Stimulated activated memory B cell treated with anti-CD40 and anti-IgM and Interleukin-4, amounts not matched to agents 10 μg/mL and 1 μg/mL and 100 μg/mL, for 72 hours (primary cell): ENCODE measurements at regions not wholly inside any gene's neighbourhood (a gene's known extent, or its start where the extent isn't known, plus 50 kb on each side); places are given as distances from the start of the nearest gene placed in this dataset.

Experiments used
- ATAC-seq: fragments of 150-1000 bp; cut with Tn5 transposase; 2 replicates; pipeline ENCODE4 v1.10.0; 2021
- H3K27ac Mint-ChIP-seq: one replicate; pipeline ENCODE4 v1.8.0; 2022; ENCODE audit warnings: mild to moderate bottlenecking, mixed read lengths
- H3K27me3 Mint-ChIP-seq: one replicate; pipeline ENCODE4 v1.8.0; 2022; ENCODE audit warnings: mixed read lengths
- H3K36me3 Mint-ChIP-seq: one replicate; pipeline ENCODE4 v1.8.0; 2022; ENCODE audit warnings: mixed read lengths
- H3K4me1 Mint-ChIP-seq: one replicate; pipeline ENCODE4 v1.8.0; 2022; ENCODE audit warnings: mixed read lengths
- H3K4me3 Mint-ChIP-seq: one replicate; pipeline ENCODE4 v1.8.0; 2022; ENCODE audit warnings: mild to moderate bottlenecking, moderate library complexity, mixed read lengths
- H3K9me3 Mint-ChIP-seq: one replicate; pipeline ENCODE4 v1.8.0; 2022; ENCODE audit warnings: mixed read lengths

DNA sequence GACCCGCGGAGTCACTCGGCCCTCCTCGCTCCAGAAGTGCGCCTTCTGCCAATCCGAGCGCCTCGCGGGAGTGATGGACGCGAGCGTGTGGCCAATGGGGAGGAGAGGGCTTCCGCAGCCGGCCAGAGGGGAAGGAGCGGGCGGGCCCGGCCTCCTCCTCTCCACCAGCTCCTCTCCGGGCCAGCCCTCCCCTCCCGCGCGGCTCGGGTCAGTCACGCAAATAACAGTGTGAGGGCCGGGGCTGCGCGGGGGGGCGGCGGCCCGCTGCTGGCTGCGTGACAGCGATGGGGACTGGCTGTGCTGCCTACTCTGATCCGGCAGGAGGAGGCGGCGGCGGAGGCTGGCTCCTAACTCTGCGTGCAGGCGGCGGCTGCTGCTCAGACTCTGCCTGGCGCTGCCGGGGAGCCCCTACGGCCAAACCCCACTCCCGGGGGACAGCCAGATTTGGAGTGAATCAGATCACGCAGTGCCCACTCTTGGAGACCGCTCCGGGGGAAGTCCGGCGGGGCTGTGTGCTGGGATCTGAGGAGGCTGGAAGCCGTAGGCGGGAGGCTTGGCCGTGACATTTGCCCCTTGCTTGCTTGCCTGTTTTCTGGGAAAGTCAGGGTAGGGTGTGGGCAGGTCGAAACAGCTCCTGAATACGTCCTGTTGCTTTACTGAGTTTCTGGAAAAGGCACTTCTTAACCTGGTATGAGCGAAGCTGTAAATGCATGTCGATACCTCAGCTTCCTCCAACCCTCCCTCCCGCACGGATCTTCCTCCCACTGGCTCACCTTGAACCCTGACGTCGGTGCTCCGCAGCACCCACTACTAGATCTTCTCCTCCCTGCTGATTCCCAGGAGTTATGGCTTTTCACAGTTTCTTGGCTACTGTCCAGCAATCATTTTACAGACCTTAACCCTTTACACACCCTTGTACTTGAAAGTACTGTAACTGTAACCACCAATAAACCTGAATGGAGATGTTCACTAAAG, 97.9 kb upstream of the SERTAD2 start:
- Mint-ChIP-seq H3K9me3 (no peaks in the 10 kb centered on the region), H3K4me3 (peak overlapping the region; percentile 97), H3K27me3 (no peaks in the 10 kb centered on the region), H3K36me3 (no peaks in the 10 kb centered on the region), H3K4me1 (peaks cover 17% of the 10 kb centered on the region), H3K27ac (peak overlapping the region; percentile 94)
- ATAC-seq: peak; percentile 92

DNA sequence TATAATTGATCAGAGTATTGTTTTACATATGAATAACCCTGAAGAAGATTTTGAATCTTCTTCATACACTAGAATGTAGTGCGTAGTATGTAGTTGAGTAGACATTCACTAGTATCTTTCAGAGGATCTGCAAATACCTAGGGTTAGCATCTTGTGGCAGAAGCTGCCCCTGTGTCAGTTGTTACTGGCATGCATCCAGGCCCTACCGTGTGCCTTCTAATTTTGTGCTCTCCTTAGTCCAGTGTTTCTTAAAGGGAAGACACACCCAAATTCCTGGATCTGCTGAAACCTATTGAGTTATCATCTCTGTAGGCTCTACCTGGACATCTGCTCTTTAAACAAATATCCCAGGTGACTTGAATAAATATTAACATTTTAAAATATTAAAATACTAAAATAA, 99.7 kb upstream of the SERTAD2 start:
- H3K27me3 Mint-ChIP-seq: no peaks in the 10 kb centered on the region
- no peak overlapping the region for H3K27ac Mint-ChIP-seq
- no peak overlapping the region for H3K4me3 Mint-ChIP-seq
- no peaks in the 10 kb centered on the region for H3K9me3 Mint-ChIP-seq
- no peak for ATAC-seq
- peaks cover 17% of the 10 kb centered on the region for H3K4me1 Mint-ChIP-seq
- no peaks in the 10 kb centered on the region for H3K36me3 Mint-ChIP-seq

DNA sequence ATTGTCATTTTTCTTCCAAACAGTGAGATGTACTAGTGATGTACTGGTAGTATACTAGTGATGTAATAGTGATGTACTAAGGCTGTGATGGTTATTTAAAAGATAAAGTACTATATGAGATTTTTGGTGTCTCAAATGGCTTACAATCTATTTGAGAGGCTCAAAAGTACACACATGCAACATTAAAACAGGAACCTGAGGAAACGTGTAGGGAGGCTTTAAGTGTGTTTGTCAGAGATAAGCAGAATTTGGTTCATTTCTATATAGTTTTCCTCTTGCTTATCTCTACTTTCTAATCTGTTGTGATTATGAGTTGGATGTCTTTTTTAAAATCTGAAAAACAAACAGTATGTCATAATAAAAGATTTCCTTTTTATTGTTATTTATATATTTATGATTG, 100.9 kb upstream of the SERTAD2 start:
- no peaks in the 10 kb centered on the region for H3K36me3 Mint-ChIP-seq
- H3K27ac Mint-ChIP-seq: no peak overlapping the region
- no peak for ATAC-seq
- H3K9me3 Mint-ChIP-seq: no peaks in the 10 kb centered on the region
- H3K4me3 Mint-ChIP-seq: no peak overlapping the region
- H3K4me1 Mint-ChIP-seq: peaks cover 15% of the 10 kb centered on the region
- no peaks in the 10 kb centered on the region for H3K27me3 Mint-ChIP-seq

DNA sequence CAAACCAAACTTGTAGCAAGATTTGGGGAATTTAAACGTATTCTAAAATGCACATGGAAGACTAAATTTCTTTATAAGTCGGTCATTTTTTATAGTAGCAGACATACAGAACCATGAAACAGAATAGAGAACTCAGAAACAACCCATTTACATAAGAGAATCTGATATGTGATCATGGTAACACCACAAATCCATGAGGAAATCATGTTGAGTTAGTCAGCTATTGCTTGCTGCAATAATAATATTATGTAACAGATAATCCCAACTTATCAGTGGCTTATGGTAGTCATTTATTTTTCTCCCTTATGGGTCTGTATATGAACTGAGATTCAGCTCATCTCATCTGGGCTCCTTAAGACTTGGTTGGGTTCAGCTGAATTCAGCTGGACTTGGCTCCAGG, 103.4 kb upstream of the SERTAD2 start:
- H3K4me1 Mint-ChIP-seq: peaks cover 7% of the 10 kb centered on the region
- no peak overlapping the region for H3K4me3 Mint-ChIP-seq
- no peak overlapping the region for H3K27ac Mint-ChIP-seq
- H3K9me3 Mint-ChIP-seq: no peaks in the 10 kb centered on the region
- ATAC-seq: no peak
- H3K36me3 Mint-ChIP-seq: no peaks in the 10 kb centered on the region
- no peaks in the 10 kb centered on the region for H3K27me3 Mint-ChIP-seq

DNA sequence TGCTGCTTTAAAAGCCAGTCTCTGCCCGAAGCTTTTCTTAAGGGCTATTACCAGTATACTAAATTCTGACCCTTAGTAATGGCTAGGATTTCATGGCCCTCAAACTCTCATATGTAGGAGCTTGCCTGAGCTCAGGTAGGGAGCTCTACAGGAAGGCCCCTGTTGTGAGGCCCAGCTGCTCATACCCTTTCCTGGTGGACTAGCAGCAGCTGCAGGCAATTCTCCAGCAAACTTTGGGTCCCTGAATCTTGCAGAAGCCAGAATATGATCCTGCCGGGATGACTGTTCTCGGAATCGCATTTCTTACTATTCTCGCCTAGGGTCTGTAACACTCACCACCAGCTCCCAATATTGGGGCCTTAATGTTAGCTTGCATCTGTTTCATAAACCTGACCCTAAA, 106.4 kb upstream of the SERTAD2 start:
- Mint-ChIP-seq H3K27ac (no peak overlapping the region), H3K9me3 (no peaks in the 10 kb centered on the region), H3K27me3 (no peaks in the 10 kb centered on the region), H3K4me1 (peaks cover 6% of the 10 kb centered on the region), H3K4me3 (no peak overlapping the region), H3K36me3 (no peaks in the 10 kb centered on the region)
- ATAC-seq: no peak

DNA sequence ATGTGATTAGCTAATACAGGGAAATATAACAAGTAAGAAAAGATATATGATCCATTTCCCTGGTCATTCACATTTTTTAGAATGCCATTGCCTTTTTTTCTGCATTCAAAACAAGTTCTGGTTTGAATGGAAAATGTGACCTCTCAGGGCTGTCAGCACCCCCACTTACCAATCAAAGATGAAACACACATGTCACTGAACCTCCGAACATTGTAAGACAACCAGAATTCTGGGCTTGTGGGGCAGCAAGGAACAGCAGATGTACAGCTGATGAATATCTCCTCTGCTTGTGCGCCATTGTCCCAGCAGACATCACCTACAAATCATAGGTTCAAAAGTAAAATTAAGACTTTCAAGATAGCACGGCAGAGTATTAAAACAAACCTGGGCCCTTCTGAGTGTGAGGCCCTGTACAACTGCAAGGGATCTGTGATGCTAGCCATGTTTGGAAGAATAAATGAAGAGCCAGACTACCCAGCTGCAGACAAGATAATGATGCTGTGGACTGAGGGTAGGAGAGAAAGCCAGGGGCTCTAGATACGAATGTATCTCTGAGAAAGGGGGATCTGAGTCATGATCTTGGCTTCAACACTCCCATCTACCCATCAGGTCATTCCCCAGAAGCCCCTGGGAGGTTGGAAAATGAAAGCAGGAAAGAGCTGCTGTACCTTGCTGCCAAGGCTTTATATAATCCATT, 108.7 kb upstream of the SERTAD2 start:
- H3K27me3 Mint-ChIP-seq: no peaks in the 10 kb centered on the region
- no peak overlapping the region for H3K4me3 Mint-ChIP-seq
- no peaks in the 10 kb centered on the region for H3K36me3 Mint-ChIP-seq
- no peaks in the 10 kb centered on the region for H3K9me3 Mint-ChIP-seq
- H3K4me1 Mint-ChIP-seq: peaks cover 15% of the 10 kb centered on the region
- H3K27ac Mint-ChIP-seq: no peak overlapping the region
- ATAC-seq: no peak

DNA sequence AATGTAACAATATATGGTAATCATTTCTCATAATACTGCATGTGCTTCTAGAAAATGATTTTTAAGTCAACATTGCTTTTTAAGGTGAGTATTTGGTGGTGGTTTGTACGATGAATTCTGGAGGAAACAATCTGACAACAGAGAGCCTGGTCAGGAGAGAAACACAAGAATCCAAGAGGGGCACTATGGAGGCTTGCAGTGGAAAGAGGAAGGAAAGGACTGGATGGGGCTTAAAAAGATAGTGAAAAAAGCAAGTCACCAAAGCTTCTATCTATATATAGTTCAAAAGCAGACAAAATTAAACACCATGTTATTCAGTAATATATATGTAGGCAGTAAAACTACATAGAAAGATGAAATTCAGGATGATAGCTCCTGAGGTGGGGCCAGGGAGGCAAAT, 109.4 kb upstream of the SERTAD2 start:
- Mint-ChIP-seq H3K36me3 (no peaks in the 10 kb centered on the region), H3K27ac (no peak overlapping the region), H3K4me3 (no peak overlapping the region), H3K9me3 (no peaks in the 10 kb centered on the region), H3K27me3 (no peaks in the 10 kb centered on the region), H3K4me1 (peaks cover 20% of the 10 kb centered on the region)
- no peak for ATAC-seq

DNA sequence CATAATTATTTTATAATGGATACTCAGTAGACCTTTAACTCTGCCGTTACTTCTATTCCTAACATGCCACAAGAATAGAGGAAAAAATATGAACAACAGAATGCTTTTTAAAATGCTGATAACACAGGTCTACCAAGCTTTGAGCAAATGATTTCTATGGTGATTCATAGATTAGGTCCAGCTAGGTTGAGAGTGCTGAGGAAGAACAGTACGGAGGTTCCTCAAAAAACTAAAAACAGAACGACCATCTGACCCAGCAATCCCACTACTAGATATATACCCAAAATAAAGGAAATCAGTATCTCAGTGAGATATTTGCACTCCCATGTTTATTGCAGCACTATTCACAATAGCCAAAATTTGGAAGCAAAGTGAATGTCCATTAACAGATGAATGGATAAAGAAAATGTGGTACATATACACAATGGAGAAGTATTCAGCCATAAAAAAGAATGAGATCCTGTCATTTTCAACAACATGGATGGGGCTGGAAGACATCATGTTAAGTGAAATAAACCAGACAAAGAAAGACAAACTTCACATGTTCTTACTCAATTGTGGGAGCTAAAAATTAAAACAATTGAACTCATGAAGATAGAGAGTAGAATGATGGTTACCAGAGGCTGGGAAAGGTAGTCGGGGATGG, 111.6 kb upstream of the SERTAD2 start:
- ATAC-seq: no peak
- Mint-ChIP-seq H3K36me3 (no peaks in the 10 kb centered on the region), H3K4me1 (peaks cover 28% of the 10 kb centered on the region), H3K27me3 (no peaks in the 10 kb centered on the region), H3K27ac (peak overlapping the region; percentile 34), H3K9me3 (no peaks in the 10 kb centered on the region), H3K4me3 (no peak overlapping the region)

DNA sequence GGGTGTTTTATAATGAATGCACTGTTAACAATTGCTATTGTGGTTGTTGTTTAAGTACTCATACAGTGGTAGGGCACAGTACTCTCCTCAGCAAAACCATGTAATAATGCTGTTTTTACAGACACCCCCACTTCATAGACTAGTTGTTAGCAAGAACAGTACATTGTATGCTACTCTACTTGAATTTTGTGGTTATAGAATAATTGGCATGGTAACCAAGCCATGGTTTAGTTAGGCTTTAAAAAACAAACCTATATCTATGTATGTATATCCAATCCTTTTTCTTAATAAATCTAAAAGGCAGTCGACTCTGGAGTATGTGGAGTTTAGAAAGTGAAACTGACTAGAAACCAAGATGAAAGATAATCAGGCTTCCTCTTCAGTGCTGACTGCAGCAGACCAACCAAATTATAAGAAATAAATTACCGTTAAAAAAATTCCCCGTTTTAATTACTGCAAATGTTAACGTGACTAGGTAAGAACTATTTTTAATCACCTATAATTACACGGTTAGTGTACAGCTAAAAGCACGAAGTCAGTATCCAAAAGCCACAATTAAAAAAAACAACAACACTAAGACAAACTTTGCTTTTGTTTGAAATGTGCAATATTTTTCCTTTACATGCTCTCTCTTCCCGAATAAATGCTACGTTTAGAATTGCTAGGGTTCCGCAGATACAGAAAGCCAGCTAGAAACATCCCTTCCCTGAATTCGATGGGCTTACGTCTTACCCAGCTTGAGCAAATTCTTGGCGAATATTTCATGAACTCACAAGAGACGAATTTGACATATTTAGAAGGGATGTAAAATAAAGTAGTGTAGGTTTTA, 113.3 kb upstream of the SERTAD2 start:
- Mint-ChIP-seq H3K4me3 (peak overlapping the region; percentile 88), H3K27me3 (no peaks in the 10 kb centered on the region), H3K36me3 (no peaks in the 10 kb centered on the region), H3K27ac (peak overlapping the region; percentile 93), H3K9me3 (no peaks in the 10 kb centered on the region), H3K4me1 (peaks cover 28% of the 10 kb centered on the region)
- peak; percentile 62 for ATAC-seq

DNA sequence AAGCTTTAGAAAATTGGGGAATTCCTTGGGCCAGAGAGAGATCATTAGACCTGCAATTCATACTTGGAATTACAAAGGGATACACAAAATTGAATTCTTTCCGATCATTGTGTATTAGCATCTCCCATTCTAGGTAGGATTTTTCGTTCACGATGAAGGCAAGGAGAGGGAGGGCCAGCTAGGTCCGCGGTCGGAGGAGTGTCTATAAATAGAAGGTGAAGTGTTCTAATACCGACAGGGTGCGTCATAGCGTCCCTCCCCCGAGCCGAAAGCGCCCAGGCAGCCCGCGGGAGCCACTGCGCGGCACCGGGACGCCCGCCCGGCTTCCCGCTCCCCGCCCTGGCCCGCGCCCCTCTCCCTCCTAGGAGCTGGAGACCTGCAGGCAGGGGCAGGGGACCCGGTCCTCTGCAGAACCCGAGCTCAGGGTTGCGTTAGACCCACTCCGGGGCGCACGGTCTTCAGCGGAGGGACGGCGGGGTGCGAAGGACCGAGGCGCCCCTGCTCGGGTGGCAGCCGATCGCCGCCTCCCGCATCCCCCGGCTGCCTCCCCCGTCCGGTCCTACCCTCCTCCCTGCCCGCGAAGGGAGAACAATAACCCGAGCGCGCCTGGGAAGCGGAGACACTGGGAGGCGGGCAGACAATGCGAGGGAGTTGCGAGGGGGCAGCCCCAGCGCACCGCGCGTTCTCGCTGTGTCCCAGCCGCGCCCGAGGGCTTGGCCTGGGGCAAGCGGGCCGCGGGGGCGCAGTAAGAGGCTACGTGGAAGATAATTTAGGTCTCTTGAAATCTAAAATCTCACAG, 114.2 kb upstream of the SERTAD2 start:
- no peaks in the 10 kb centered on the region for H3K36me3 Mint-ChIP-seq
- ATAC-seq: peak; percentile 93
- H3K27me3 Mint-ChIP-seq: no peaks in the 10 kb centered on the region
- peaks cover 28% of the 10 kb centered on the region for H3K4me1 Mint-ChIP-seq
- H3K27ac Mint-ChIP-seq: peak overlapping the region; percentile 93
- no peaks in the 10 kb centered on the region for H3K9me3 Mint-ChIP-seq
- peak overlapping the region; percentile 88 for H3K4me3 Mint-ChIP-seq

DNA sequence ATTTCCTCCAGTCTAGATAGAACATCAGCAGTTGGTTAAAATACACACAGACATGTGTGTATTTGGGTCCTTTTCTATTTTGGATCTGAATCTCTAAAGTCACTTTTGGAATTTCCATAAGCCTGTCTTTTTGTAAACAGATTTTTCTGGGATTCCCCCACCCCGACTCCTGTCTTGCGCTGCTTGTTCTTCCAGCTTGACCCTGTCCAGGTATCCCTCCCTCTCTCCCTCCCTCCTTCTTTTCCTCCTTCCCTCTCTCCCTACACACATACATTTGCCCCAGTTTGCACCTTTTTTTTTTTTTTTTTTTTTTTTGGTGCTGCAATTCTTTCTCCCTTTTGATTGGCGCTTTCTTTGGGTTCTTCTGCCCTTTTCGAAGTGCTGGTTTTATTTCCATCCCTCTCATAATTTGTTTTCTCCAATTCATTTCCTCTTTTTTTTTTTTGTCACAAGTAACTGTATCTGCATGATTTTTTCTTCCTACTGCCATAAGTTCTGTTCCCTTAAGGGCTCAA, 114.8 kb upstream of the SERTAD2 start:
- Mint-ChIP-seq H3K9me3 (no peaks in the 10 kb centered on the region), H3K27ac (peak overlapping the region; percentile 93), H3K4me1 (peaks cover 22% of the 10 kb centered on the region), H3K4me3 (peak overlapping the region; percentile 88), H3K27me3 (no peaks in the 10 kb centered on the region), H3K36me3 (no peaks in the 10 kb centered on the region)
- no peak for ATAC-seq

DNA sequence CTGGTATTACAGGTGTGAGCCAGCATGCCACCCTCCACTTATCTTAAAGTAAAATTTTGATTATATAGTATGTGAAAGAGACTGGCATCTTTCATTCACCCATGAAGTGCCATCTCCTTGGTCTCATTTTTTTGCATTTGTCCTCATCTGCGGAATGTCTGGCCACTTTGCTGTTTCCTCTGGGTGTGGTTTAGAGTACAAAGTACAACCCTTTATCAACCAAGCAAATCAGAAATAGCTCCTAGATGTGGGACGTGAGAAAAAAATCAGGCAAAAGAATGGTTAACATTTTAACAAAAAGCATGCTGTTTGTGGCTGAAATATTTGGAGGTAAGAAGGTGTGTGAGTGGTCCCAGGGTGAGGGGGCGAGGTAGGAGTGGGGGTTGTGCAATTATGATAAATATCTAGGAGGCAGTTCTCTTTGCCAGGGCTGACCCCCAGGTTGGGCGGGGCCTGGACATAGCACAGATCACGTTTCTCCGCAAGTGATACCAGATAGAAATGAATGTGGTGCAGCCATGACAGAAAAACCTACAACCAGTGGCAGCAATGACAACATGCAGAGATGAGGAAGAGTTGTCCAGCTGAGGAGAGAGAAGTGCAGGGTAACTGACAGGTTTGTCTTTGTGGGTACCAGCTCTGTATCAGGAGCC, 115.8 kb upstream of the SERTAD2 start:
- H3K4me1 Mint-ChIP-seq: peaks cover 22% of the 10 kb centered on the region
- H3K4me3 Mint-ChIP-seq: no peak overlapping the region
- no peak for ATAC-seq
- no peaks in the 10 kb centered on the region for H3K36me3 Mint-ChIP-seq
- H3K27me3 Mint-ChIP-seq: no peaks in the 10 kb centered on the region
- H3K9me3 Mint-ChIP-seq: no peaks in the 10 kb centered on the region
- peak overlapping the region; percentile 93 for H3K27ac Mint-ChIP-seq

DNA sequence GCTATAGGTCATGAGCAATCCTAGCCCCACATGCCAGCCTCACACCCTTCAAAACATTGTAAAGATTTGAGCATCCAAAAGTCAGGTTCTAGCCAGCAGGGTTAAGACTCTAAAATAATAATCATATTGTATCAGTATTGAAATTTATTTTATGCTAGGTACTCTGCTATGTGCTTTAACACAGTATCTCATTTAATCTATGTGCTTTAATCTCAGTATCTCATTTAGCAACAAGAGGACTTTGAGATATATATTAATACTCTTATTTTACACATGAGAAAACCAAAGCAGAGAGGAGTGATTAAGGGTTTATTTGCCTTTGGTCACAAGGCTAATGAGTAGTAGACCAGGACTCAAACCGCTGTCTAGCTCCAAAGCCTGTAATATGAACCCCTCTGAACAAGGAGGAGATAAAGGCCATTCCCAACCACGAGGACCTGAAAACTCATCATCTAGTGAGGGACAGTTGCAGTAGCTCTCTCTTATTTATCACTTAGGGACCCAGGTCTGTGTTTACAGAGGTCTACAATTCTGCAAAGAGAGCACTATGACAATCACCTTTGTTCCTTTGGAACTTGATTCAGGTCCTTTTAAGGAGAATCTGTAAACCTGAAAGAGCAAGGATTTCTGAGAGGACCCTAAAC, 116.5 kb upstream of the SERTAD2 start:
- Mint-ChIP-seq H3K27ac (no peak overlapping the region), H3K4me3 (no peak overlapping the region), H3K9me3 (no peaks in the 10 kb centered on the region), H3K27me3 (no peaks in the 10 kb centered on the region), H3K4me1 (peaks cover 22% of the 10 kb centered on the region), H3K36me3 (no peaks in the 10 kb centered on the region)
- no peak for ATAC-seq
